SK-N-SH (cell line): ENCODE measurements at regions not wholly inside any gene's neighbourhood (a gene's known extent, or its start where the extent isn't known, plus 50 kb on each side); places are given as distances from the start of the nearest gene placed in this dataset.

Source experiments
- CTCF ChIA-PET: fragments of 300-600, 350-600 bp; formaldehyde crosslinking; extraction: SDS; loops from one replicate; lab custom pipeline; 2021; lab: Yijun Ruan, JAX
- POLR2A ChIA-PET: fragments of 350-600 bp; sonication (Branson Sonifier 250); formaldehyde crosslinking; extraction: SDS; loops from one replicate; lab custom pipeline; 2020; ENCODE audit warnings: antibody characterized with exemption, inconsistent platforms; lab: Yijun Ruan, JAX
- DNase-seq: peaks from one replicate; pipeline ENCODE4 v3.0.0; 2012
- H2AFZ ChIP-seq: fragments of 200-600 bp; sonication (generic); 2 replicates; pipeline ENCODE4 v1.8.1; 2016; ENCODE audit warnings: antibody characterized with exemption, mild to moderate bottlenecking, low read depth
- H3F3A ChIP-seq: fragments of 200-600 bp; sonication (generic); replicated peaks from 2 replicates; pipeline ENCODE3; 2016; ENCODE audit warnings: antibody characterized with exemption, mild to moderate bottlenecking; ENCODE audit not compliant: insufficient read depth
- H3K27ac ChIP-seq, 2 experiments: fragments of 200-500 bp in 1 of 2; fragments of 200-600 bp in 1 of 2; sonication (Bioruptor generic) in 1 of 2; sonication (generic), shearing (Covaris generic) in 1 of 2; 2 replicates each; pipeline versions ENCODE4 v1.5.1 to v1.6.1; 2014 to 2016; ENCODE audit warnings: low read depth in 2 of 2, inconsistent platforms in 1 of 2, low read length in 1 of 2, mild to moderate bottlenecking in 1 of 2, mixed read lengths in 1 of 2
- H3K27me3 ChIP-seq: fragments of 200-600 bp; sonication (generic), shearing (Covaris generic); 2 replicates; pipeline ENCODE4 v1.6.1; 2016; ENCODE audit warnings: mixed run types; ENCODE audit not compliant: insufficient read depth
- H3K36me3 ChIP-seq, 2 experiments: fragments of 200-500 bp in 1 of 2; fragments of 200-600 bp in 1 of 2; sonication (Bioruptor generic) in 1 of 2; sonication (generic) in 1 of 2; replicated peaks in 1 of 2; 2 replicates each; pipeline versions ENCODE3 to v1.5.1; 2014 to 2016; ENCODE audit warnings: low read length in 1 of 2, mild to moderate bottlenecking in 1 of 2; ENCODE audit not compliant: insufficient read depth in 2 of 2, control insufficient read depth in 1 of 2
- H3K4me1 ChIP-seq, 2 experiments: fragments of 200-500 bp in 1 of 2; fragments of 200-600 bp in 1 of 2; sonication (Bioruptor generic) in 1 of 2; sonication (generic), shearing (Covaris generic) in 1 of 2; 2 replicates each; pipeline versions ENCODE4 v1.5.1 to v1.6.1; 2014 to 2016; ENCODE audit warnings: low read depth in 1 of 2, low read length in 1 of 2, mixed run types in 1 of 2; ENCODE audit not compliant: insufficient read depth in 2 of 2, control insufficient read depth in 1 of 2
- H3K4me2 ChIP-seq: fragments of 200-600 bp; sonication (generic), shearing (Covaris generic); 2 replicates; pipeline ENCODE4 v1.6.1; 2017; ENCODE audit warnings: mixed run types
- H3K4me3 ChIP-seq, 2 experiments: fragments of 200-500 bp in 1 of 2; fragments of 200-600 bp in 1 of 2; sonication (Bioruptor generic) in 1 of 2; sonication (generic), shearing (Covaris generic) in 1 of 2; 2 replicates each; pipeline versions ENCODE4 v1.5.1 to v1.8.1; 2014 to 2016; ENCODE audit warnings: low read depth in 2 of 2, inconsistent platforms in 1 of 2, low read length in 1 of 2, mild to moderate bottlenecking in 1 of 2, mixed read lengths in 1 of 2, moderate library complexity in 1 of 2
- H3K79me2 ChIP-seq: fragments of 200-600 bp; sonication (generic); 2 replicates; pipeline ENCODE4 v1.8.1; 2017; ENCODE audit warnings: mild to moderate bottlenecking; ENCODE audit not compliant: insufficient read depth
- H3K9ac ChIP-seq: fragments of 200-600 bp; sonication (generic); 2 replicates; pipeline ENCODE4 v1.6.1; 2017; ENCODE audit warnings: mixed run types
- H3K9me2 ChIP-seq: fragments of 200-600 bp; sonication (generic); 2 replicates; pipeline ENCODE4 v1.6.1; 2017; ENCODE audit warnings: mixed run types
- H3K9me3 ChIP-seq: fragments of 200-600 bp; sonication (generic); 2 replicates; pipeline ENCODE4 v1.6.1; 2017; ENCODE audit warnings: mixed run types, mild to moderate bottlenecking, moderate library complexity
- H4K20me1 ChIP-seq: fragments of 200-600 bp; sonication (generic); 2 replicates; pipeline ENCODE4 v1.6.1; 2017; ENCODE audit warnings: mild to moderate bottlenecking, mixed run types; ENCODE audit not compliant: insufficient read depth
- ELF1 ChIP-seq: IDR thresholded peaks from 2 replicates; pipeline ENCODE4 v1.4.0; 2012
- EP300 ChIP-seq, 2 experiments: IDR thresholded peaks; 2 replicates each; pipeline versions ENCODE4 v1.4.0 to v1.6.1; 2012; ENCODE audit warnings: borderline replicate concordance in 1 of 2, low read depth in 1 of 2, low read length in 1 of 2
- FOXJ3 ChIP-seq: sonication (generic); formaldehyde crosslinking; IDR thresholded peaks from 2 replicates; pipeline ENCODE4 v1.5.1; 2020; ENCODE audit warnings: mild to moderate bottlenecking, missing genetic modification reagents
- FOXM1 ChIP-seq: IDR thresholded peaks from 2 replicates; pipeline ENCODE4 v1.4.0; 2012; ENCODE audit warnings: low read depth, mild to moderate bottlenecking
- GABPA ChIP-seq: IDR thresholded peaks from 2 replicates; pipeline ENCODE4 v1.4.0; 2012; ENCODE audit warnings: low read depth, mild to moderate bottlenecking
- JUND ChIP-seq: IDR thresholded peaks from 2 replicates; pipeline ENCODE4 v1.4.0; 2012
- MEF2A ChIP-seq: IDR thresholded peaks from 2 replicates; pipeline ENCODE4 v1.4.0; 2012; ENCODE audit warnings: low read depth, borderline replicate concordance
- MXI1 ChIP-seq: IDR thresholded peaks from 2 replicates; pipeline ENCODE4 v1.6.1; 2012; ENCODE audit warnings: mild to moderate bottlenecking, low read depth, low read length, improper control_type of control experiment
- NRF1 ChIP-seq: IDR thresholded peaks from 2 replicates; pipeline ENCODE4 v1.6.1; 2012; ENCODE audit warnings: low read depth, mild to moderate bottlenecking, low read length
- POLR2AphosphoS5 ChIP-seq: IDR thresholded peaks from 2 replicates; pipeline ENCODE4 v1.6.1; 2012; ENCODE audit warnings: low read depth, low read length
- RCOR1 ChIP-seq: fragments of 150-350 bp; IDR thresholded peaks from 2 replicates; pipeline ENCODE4 v1.6.1; 2017; ENCODE audit warnings: antibody characterized with exemption, low read length
- RXRA ChIP-seq: IDR thresholded peaks from 2 replicates; pipeline ENCODE4 v1.4.0; 2012; ENCODE audit warnings: low read depth, mild to moderate bottlenecking, borderline replicate concordance
- SIN3A ChIP-seq: IDR thresholded peaks from 2 replicates; pipeline ENCODE4 v1.6.1; 2012; ENCODE audit warnings: low read depth, mild to moderate bottlenecking, low read length, moderate library complexity, borderline replicate concordance
- TAF1 ChIP-seq: IDR thresholded peaks from 2 replicates; pipeline ENCODE4 v1.6.1; 2012; ENCODE audit warnings: low read depth, mild to moderate bottlenecking, low read length, moderate library complexity, borderline replicate concordance
- TEAD4 ChIP-seq: IDR thresholded peaks from 2 replicates; pipeline ENCODE4 v1.4.0; 2012; ENCODE audit warnings: mild to moderate bottlenecking, borderline replicate concordance; ENCODE audit not compliant: insufficient read depth
- WGBS: methylation state at CpG from one replicate; pipeline ENCODE4 v1.1.6; 2017; ENCODE audit warnings: low lambda C conversion rate; 5-methylcytosine and 5-hydroxymethylcytosine counted together
- TF ChIP-seq, protein P1 (sequence below): fragments of 150-350 bp; IDR thresholded peaks from 2 replicates; pipeline ENCODE4 v1.6.1; 2016; ENCODE audit warnings: mild to moderate bottlenecking, low read depth, low read length
- TF ChIP-seq, protein P2 (sequence below): IDR thresholded peaks from 2 replicates; pipeline ENCODE4 v1.4.0; 2012; ENCODE audit warnings: low read depth
- TF ChIP-seq, protein P3 (sequence below): fragments of 200-600 bp; sonication (generic); IDR thresholded peaks from 2 replicates; pipeline ENCODE4 v1.6.1; 2017; ENCODE audit warnings: antibody characterized with exemption, mild to moderate bottlenecking, moderate library complexity
- TF ChIP-seq, protein P4 (sequence below): IDR thresholded peaks from 2 replicates; pipeline ENCODE4 v1.4.0; 2012; ENCODE audit warnings: low read depth, borderline replicate concordance

DNA sequence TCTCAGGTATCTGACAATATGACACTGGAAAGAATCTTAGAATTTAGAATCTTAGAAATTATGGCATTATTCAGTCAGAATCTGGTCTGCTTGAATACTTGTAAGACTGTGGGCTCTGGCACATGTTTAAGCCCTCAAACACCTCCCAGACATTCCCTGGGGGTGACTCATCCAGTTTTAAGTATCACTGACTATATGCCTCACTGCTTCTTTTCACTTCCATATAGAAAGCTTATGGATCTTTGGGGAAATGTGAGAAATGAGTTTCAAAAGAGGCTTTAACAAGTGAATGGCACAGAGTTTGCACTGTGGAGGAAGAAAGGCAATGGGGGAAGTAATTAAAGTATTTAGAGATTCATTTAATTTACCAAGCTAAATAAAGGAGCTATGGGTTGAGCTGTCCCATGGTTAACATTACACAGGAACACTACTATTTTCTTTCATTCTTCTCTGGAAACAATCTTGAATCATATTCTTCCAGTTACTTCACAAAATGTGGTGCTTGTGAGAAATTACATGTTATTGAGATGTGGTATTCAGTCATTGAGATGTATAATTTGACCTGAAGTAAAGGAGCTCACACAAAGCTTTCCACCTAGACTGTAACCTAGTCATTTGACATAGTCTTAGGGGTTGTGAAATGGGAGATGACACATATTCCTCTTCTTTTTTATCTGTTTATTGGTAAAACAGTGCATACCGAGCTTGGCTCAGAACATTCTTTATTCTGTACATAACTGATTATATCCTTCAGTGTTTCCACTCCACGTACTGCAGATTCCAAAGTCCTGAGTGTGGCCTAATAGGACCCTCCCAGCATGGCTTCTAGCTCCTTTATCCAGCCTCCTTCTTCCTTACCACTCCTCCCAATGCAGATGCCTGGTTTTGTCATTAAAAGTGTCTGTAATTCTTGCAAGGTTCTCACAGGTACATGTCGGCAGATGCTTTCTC lies 544.6 kb upstream of the NECTIN3 start (continued):
- TF ChIP-seq, protein P1, sequence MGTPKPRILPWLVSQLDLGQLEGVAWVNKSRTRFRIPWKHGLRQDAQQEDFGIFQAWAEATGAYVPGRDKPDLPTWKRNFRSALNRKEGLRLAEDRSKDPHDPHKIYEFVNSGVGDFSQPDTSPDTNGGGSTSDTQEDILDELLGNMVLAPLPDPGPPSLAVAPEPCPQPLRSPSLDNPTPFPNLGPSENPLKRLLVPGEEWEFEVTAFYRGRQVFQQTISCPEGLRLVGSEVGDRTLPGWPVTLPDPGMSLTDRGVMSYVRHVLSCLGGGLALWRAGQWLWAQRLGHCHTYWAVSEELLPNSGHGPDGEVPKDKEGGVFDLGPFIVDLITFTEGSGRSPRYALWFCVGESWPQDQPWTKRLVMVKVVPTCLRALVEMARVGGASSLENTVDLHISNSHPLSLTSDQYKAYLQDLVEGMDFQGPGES = no peak
- TF ChIP-seq, protein P2, sequence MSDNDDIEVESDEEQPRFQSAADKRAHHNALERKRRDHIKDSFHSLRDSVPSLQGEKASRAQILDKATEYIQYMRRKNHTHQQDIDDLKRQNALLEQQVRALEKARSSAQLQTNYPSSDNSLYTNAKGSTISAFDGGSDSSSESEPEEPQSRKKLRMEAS = peak; percentile 66; the same call in 1 of the 2 replicates
- TF ChIP-seq POLR2AphosphoS5 (peak; percentile 31; the same call in 1 of the 2 replicates), RXRA (no peak), SIN3A (no peak), MEF2A (no peak), RCOR1 (no peak)
- TF ChIP-seq, protein P3, sequence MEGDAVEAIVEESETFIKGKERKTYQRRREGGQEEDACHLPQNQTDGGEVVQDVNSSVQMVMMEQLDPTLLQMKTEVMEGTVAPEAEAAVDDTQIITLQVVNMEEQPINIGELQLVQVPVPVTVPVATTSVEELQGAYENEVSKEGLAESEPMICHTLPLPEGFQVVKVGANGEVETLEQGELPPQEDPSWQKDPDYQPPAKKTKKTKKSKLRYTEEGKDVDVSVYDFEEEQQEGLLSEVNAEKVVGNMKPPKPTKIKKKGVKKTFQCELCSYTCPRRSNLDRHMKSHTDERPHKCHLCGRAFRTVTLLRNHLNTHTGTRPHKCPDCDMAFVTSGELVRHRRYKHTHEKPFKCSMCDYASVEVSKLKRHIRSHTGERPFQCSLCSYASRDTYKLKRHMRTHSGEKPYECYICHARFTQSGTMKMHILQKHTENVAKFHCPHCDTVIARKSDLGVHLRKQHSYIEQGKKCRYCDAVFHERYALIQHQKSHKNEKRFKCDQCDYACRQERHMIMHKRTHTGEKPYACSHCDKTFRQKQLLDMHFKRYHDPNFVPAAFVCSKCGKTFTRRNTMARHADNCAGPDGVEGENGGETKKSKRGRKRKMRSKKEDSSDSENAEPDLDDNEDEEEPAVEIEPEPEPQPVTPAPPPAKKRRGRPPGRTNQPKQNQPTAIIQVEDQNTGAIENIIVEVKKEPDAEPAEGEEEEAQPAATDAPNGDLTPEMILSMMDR = no peak

DNA sequence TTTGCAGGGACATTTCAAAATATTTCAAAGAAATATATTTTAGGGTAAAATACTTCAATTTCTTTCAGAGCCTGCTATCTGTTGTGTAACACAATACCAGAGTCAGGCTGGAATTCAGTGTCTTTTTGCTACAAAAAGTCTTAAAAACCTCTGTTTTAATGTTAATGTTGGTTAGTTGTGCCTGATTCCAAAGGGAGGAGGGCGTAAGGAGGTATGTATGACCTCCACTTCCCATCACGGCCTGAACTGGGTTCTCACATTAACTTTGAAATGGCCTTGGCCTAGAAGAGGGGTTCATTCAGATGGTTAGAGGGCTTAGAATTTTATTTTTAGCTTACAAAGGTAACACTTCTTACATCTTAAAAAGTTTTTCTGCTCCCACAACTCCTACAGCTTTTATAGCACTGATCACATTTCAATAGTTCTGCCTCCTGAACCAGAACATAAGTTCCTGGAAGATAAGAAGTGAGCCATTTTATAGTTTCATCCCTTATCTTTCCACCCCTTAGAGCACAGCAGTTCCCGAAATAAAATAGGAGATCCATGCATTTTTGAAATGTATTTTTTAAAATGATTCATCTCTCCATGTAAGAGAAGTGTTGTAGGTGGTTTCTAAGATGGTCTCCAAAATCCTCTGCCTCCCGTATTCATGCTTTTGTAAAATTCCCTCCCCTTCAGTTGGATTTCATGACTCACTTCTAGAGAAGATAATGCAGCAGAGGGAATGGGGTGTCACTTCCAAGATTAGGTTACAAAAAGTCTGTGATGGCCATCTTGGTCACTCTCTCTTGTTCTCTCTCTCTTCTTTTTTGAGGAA lies 543.1 kb upstream of the NECTIN3 start:
- Histone ChIP-seq H3K4me3 (no peak overlapping the region), H2AFZ (peak overlapping the region; percentile 64; the same call in 1 of the 2 replicates), H3K4me2 (no peak overlapping the region), H3K4me1 (peaks cover 0 to 11% of the 10 kb centered on the region in 2 experiments; a peak in 2 of 4 replicates), H3K79me2 (no peaks in the 10 kb centered on the region), H3K9me3 (no peaks in the 10 kb centered on the region), H3K27me3 (no peaks in the 10 kb centered on the region), H4K20me1 (no peaks in the 10 kb centered on the region), H3K27ac (peak overlapping the region; percentile 22 to 88; a peak in 3 of 4 replicates), H3F3A (peaks cover 24% of the 10 kb centered on the region), H3K9me2 (no peaks in the 10 kb centered on the region), H3K36me3 (no peaks in the 10 kb centered on the region), H3K9ac (no peak overlapping the region)
- POLR2A ChIA-PET = no interaction called here
- DNase-seq = no peak
- CTCF ChIA-PET = no interaction called here
- 90% methylated on average over 4 of the region's 4 CpGs for WGBS
- TF ChIP-seq MXI1 = no peak
- TF ChIP-seq, protein P3 = no peak
- TF ChIP-seq TEAD4 = no peak
- no peak for TF ChIP-seq EP300 (IDR thresholded peaks at IDR 0.05; ENCODE audit: borderline replicate concordance in 1 of 2, low read depth in 1 of 2, low read length in 1 of 2)
- TF ChIP-seq, protein P4, sequence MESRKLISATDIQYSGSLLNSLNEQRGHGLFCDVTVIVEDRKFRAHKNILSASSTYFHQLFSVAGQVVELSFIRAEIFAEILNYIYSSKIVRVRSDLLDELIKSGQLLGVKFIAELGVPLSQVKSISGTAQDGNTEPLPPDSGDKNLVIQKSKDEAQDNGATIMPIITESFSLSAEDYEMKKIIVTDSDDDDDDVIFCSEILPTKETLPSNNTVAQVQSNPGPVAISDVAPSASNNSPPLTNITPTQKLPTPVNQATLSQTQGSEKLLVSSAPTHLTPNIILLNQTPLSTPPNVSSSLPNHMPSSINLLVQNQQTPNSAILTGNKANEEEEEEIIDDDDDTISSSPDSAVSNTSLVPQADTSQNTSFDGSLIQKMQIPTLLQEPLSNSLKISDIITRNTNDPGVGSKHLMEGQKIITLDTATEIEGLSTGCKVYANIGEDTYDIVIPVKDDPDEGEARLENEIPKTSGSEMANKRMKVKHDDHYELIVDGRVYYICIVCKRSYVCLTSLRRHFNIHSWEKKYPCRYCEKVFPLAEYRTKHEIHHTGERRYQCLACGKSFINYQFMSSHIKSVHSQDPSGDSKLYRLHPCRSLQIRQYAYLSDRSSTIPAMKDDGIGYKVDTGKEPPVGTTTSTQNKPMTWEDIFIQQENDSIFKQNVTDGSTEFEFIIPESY = no peak
- TF ChIP-seq TAF1 = no peak
- TF ChIP-seq RCOR1 = no peak
- TF ChIP-seq ELF1 = no peak
- TF ChIP-seq JUND = no peak
- TF ChIP-seq FOXM1 = no peak
- TF ChIP-seq, protein P1 = no peak
- no peak for TF ChIP-seq FOXJ3 (CRISPR knock-in tag)
- TF ChIP-seq NRF1 = no peak
- TF ChIP-seq GABPA = no peak
- no peak for TF ChIP-seq MEF2A
